ENCODE measurements at regions not wholly inside any gene's neighbourhood (a gene's known extent, or its start where the extent isn't known, plus 50 kb on each side); places are given as distances from the start of the nearest gene placed in this dataset.
"Not testable (repeated sequence)": the region's sequence is repeated elsewhere in the genome, so short reads cannot be mapped to it uniquely, and the experiment has no call there.

- Histone ChIP-seq H3K4me1 (no peaks in the 10 kb centered on the region), H3K9me3 (peaks cover 0 to 13% (median 0%) of the 10 kb centered on the region in 11 donors), H3K4me3 (no peak overlapping the region), H3K36me3 (no peaks in the 10 kb centered on the region), H3K27me3 (peaks cover 0 to 31% (median 8%) of the 10 kb centered on the region in 7 donors), H3K27ac (no peak overlapping the region)
- TF ChIP-seq, protein P1, sequence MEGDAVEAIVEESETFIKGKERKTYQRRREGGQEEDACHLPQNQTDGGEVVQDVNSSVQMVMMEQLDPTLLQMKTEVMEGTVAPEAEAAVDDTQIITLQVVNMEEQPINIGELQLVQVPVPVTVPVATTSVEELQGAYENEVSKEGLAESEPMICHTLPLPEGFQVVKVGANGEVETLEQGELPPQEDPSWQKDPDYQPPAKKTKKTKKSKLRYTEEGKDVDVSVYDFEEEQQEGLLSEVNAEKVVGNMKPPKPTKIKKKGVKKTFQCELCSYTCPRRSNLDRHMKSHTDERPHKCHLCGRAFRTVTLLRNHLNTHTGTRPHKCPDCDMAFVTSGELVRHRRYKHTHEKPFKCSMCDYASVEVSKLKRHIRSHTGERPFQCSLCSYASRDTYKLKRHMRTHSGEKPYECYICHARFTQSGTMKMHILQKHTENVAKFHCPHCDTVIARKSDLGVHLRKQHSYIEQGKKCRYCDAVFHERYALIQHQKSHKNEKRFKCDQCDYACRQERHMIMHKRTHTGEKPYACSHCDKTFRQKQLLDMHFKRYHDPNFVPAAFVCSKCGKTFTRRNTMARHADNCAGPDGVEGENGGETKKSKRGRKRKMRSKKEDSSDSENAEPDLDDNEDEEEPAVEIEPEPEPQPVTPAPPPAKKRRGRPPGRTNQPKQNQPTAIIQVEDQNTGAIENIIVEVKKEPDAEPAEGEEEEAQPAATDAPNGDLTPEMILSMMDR (IDR thresholded peaks at IDR 0.05): no peak
- WGBS, 2 donors: 85 to 86% methylated on average over 43 of the region's 43 CpGs
- intact Hi-C loops (cut with DNase I): no loop called here
- DNase-seq (no peak), ATAC-seq (no peak)
Observed at GRCh38 chr15:20295238-20295811, 246.3 kb downstream of the GOLGA6L6 start.

GRCh38 chr15:20294651-20295237 is 246.9 kb downstream of the GOLGA6L6 start:
- Histone ChIP-seq H3K36me3 (no peaks in the 10 kb centered on the region), H3K27me3 (peaks cover 0 to 36% (median 8%) of the 10 kb centered on the region in 7 donors), H3K9me3 (peaks cover 0 to 13% (median 0%) of the 10 kb centered on the region in 11 donors), H3K27ac (no peak overlapping the region), H3K4me3 (no peak overlapping the region), H3K4me1 (no peaks in the 10 kb centered on the region)
- intact Hi-C loops (cut with DNase I): no loop called here
- DNase-seq: no peak
- TF ChIP-seq, protein P1 (IDR thresholded peaks at IDR 0.05): no peak
- 66 to 67% methylated on average over 80 of the region's 80 CpGs for WGBS, 2 donors
- no peak for ATAC-seq

DNA sequence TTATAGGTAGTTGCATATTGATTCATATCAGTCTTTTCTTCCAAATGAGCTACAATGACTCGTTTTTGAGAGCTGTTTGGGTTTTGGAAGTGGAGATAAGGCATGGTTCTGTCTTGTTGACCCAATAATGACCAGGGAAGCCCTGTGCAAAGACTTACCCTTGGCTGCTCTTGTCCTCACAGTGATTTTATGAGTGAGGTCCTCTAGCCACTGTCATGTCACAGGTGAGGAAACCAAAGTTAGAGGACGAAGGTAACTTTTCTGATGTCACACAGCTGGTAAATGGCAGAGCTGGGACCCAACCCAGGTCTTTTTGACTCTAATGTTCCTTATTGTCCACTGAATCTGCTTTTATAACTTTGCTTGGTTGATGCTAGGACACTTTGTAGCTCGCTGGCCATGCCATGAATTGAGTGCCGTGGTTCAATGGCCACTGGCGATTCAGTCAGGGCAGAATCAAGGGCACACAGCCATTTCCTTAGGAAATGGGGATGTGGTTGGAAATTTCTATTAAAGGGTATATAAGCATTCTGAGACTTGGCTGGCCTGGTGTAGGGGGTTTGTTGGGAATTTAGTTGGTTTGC is 249.1 kb downstream of the GOLGA6L6 start:
- Histone ChIP-seq H3K27me3 (peaks cover 0 to 53% (median 8%) of the 10 kb centered on the region in 7 donors), H3K9me3 (peaks cover 0 to 13% (median 0%) of the 10 kb centered on the region in 11 donors)
- WGBS, 2 donors: 53 to 57% methylated on average over 5 of the region's 5 CpGs
- H3K4me1 ChIP-seq; DNase-seq; H3K4me3 ChIP-seq; ATAC-seq; H3K27ac ChIP-seq; H3K36me3 ChIP-seq; intact Hi-C loops (cut with DNase I): not testable (repeated sequence)

- H3K36me3 ChIP-seq; ATAC-seq; intact Hi-C loops (cut with DNase I); H3K4me3 ChIP-seq; H3K4me1 ChIP-seq; H3K27ac ChIP-seq: not testable (repeated sequence)
- H3K9me3 ChIP-seq: peaks cover 0 to 13% (median 0%) of the 10 kb centered on the region in 11 donors
- peaks cover 0 to 53% (median 8%) of the 10 kb centered on the region in 7 donors for H3K27me3 ChIP-seq
- 73 to 74% methylated on average over 7 of the region's 7 CpGs for WGBS, 2 donors
- peak in 1 of 2 donors; percentile 2 for DNase-seq
Observed at GRCh38 chr15:20291616-20292015, 250.0 kb downstream of the GOLGA6L6 start.

DNA sequence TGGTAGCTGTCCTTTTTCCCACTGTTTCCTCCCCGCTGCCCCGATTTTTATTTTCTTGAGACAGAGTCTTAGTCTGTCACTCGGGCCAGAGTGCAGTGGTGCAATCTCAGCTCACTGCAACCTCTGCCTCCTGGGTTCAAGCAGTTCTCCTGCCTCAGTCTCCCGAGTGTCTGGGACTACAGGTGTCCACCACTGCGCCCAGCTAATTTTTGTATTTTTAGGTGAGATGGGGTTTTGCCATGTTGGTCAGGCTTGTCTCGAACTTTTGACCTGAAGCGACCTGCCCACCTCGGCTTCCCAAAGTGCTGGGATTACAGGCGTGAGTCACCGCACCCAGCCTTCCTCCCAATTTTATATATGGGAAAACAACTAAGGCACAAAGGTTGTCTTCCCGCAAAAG is 251.0 kb downstream of the GOLGA6L6 start:
- H3K27ac ChIP-seq; intact Hi-C loops (cut with DNase I); H3K4me3 ChIP-seq; H3K4me1 ChIP-seq; ATAC-seq; H3K36me3 ChIP-seq: not testable (repeated sequence)
- WGBS, 2 donors: 78 to 79% methylated on average over 11 of the region's 11 CpGs
- peaks cover 0 to 10% (median 0%) of the 10 kb centered on the region in 11 donors for H3K9me3 ChIP-seq
- peaks cover 0 to 59% (median 8%) of the 10 kb centered on the region in 7 donors for H3K27me3 ChIP-seq
- DNase-seq: peak in 1 of 2 donors; percentile 3

DNA sequence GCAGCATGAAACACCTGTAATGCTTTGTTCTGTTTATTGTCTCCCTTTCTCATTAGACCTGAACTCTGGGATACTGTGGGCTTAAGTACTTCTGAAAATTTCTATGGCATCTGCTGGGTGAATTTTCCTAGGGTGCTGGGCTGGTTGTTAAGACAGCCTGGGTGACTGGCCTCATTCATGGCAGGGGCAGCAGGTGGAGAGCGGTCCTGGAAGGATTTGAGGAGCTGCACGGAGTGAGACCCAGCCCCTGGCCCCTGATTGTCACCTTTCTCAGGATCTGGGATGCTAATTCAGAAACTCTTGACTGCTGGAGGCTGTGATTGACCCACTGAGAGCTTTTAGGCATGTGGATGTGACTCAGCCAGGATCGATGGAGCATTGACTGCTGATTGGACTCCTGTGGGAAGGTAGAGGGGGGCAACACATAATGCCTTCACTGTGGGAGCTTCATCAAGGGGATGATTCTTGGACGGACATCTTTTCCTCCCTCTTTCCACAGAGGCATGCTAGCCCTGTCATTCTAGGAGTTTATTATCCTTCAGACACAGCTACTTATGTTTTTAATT is 252.0 kb downstream of the GOLGA6L6 start:
- H3K27ac ChIP-seq, H3K4me1 ChIP-seq, H3K4me3 ChIP-seq, H3K9me3 ChIP-seq, H3K36me3 ChIP-seq, ATAC-seq: not testable (repeated sequence)
- peaks cover 0 to 60% (median 8%) of the 10 kb centered on the region in 7 donors for H3K27me3 ChIP-seq
- DNase-seq: peak in 1 of 2 donors; percentile 2
- intact Hi-C loops (cut with DNase I): loop anchor here in 1 of 10 donors (5.0 kb wide), 1 partner anchor 53 kb away; no protein-coding TSS in a partner anchor
- 52 to 62% methylated on average over 4 of the region's 4 CpGs for WGBS, 2 donors

- intact Hi-C loops (cut with DNase I): loop anchor here in 1 of 10 donors (5.0 kb wide), 1 partner anchor 53 kb away; no protein-coding TSS in a partner anchor
- peak in 1 of 2 donors; percentile 2 for DNase-seq
Observed at GRCh38 chr15:20288800-20289537, 252.6 kb downstream of the GOLGA6L6 start.

DNA sequence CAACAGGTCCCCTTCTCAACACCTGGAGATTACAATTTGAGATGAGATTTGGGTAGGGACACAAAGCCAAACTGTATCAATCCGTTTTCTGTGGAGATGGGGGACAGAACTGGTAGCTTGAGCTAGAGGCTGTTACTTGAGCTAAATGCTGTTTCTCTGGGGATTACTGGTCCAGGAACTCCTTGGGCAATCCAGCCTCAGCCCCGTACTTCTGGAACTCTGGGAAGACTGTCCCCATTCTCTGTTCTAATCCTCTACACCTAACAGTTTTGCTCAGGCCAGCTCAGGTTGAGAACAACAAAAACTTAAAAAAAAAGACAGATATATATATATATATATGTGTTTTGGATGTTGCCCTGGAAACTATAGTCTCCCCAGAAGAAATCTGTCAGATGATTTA is 255.0 kb downstream of the GOLGA6L6 start:
- peaks cover 0 to 15% (median 4%) of the 10 kb centered on the region in 11 donors for H3K9me3 ChIP-seq
- H3K4me3 ChIP-seq, H3K4me1 ChIP-seq, DNase-seq, H3K27ac ChIP-seq, ATAC-seq, H3K36me3 ChIP-seq: not testable (repeated sequence)
- intact Hi-C loops (cut with DNase I): loop anchor here in 1 of 10 donors (5.0 kb wide), 1 partner anchor 56 kb away; no protein-coding TSS in a partner anchor
- WGBS, 2 donors: 38 to 39% methylated on average over 2 of the region's 2 CpGs
- H3K27me3 ChIP-seq: peaks cover 0 to 46% (median 0%) of the 10 kb centered on the region in 7 donors

More at GRCh38 chr15:20288800-20289537, 252.6 kb downstream of the GOLGA6L6 start:
- not testable (repeated sequence) for H3K27ac ChIP-seq, ATAC-seq, H3K9me3 ChIP-seq, H3K4me1 ChIP-seq, H3K4me3 ChIP-seq, H3K36me3 ChIP-seq
- WGBS, 2 donors: 66% methylated on average over 8 of the region's 8 CpGs
- peaks cover 0 to 57% (median 5%) of the 10 kb centered on the region in 7 donors for H3K27me3 ChIP-seq
